LNCaP clone FGC (cell line): ENCODE measurements at regions not wholly inside any gene's neighbourhood (a gene's known extent, or its start where the extent isn't known, plus 50 kb on each side); places are given as distances from the start of the nearest gene placed in this dataset.

ENCODE experiments used
- DNase-seq: peaks from one replicate; pipeline ENCODE4 v3.0.0-alpha.2; 2011; ENCODE audit warnings: low read depth
- H3K4me3 ChIP-seq: 2 replicates; pipeline ENCODE4 v1.5.1; 2011; ENCODE audit warnings: mild to moderate bottlenecking, low read depth, low read length, control low read depth
- CTCF ChIP-seq: IDR thresholded peaks from 2 replicates; pipeline ENCODE4 v1.5.1; 2012; ENCODE audit warnings: mild to moderate bottlenecking; ENCODE audit not compliant: control insufficient read depth, insufficient read depth; ENCODE audit errors: extremely low read depth

- no peak for TF ChIP-seq CTCF
- no peak overlapping the region for H3K4me3 ChIP-seq
- DNase-seq: no peak
Measured at GRCh38 chr2:149993316-149993715, 405.7 kb upstream of the MMADHC start.

GRCh38 chr2:149991576-149991975 lies 404.0 kb upstream of the MMADHC start:
- DNase-seq: peak; percentile 36
- no peak for TF ChIP-seq CTCF
- H3K4me3 ChIP-seq: no peak overlapping the region

GRCh38 chr2:149990965-149991364 lies 403.4 kb upstream of the MMADHC start:
- no peak for TF ChIP-seq CTCF
- no peak for DNase-seq
- H3K4me3 ChIP-seq: no peak overlapping the region

- TF ChIP-seq CTCF: no peak
- no peak overlapping the region for H3K4me3 ChIP-seq
- peak; percentile 63 for DNase-seq
Measured at GRCh38 chr2:149989447-149990063, 402.0 kb upstream of the MMADHC start.

GRCh38 chr2:149988361-149988760 lies 400.8 kb upstream of the MMADHC start:
- H3K4me3 ChIP-seq: no peak overlapping the region
- no peak for TF ChIP-seq CTCF
- DNase-seq: no peak

GRCh38 chr2:149986861-149987260 lies 399.3 kb upstream of the MMADHC start:
- TF ChIP-seq CTCF: no peak
- no peak for DNase-seq
- H3K4me3 ChIP-seq: no peak overlapping the region

- DNase-seq: no peak
- H3K4me3 ChIP-seq: no peak overlapping the region
- TF ChIP-seq CTCF: no peak
Measured at GRCh38 chr2:149984311-149984710, 396.7 kb upstream of the MMADHC start.
